ENCODE measurements at regions not wholly inside any gene's neighbourhood (a gene's known extent, or its start where the extent isn't known, plus 50 kb on each side); places are given as distances from the start of the nearest gene placed in this dataset.

- H3K9me3 ChIP-seq = no peaks in the 10 kb centered on the region
- H3K4me1 ChIP-seq = no peaks in the 10 kb centered on the region
- H3K27me3 ChIP-seq = no peaks in the 10 kb centered on the region
- no peaks in the 10 kb centered on the region for H3K36me3 ChIP-seq
- intact Hi-C loops (cut with DNase I; ENCODE audit: low total_unique reads) = no loop called here
- peak overlapping the region; percentile 25 to 53 for H3K27ac ChIP-seq
- no peak for TF ChIP-seq POLR2A (IDR thresholded peaks at IDR 0.05)
- no peak for TF ChIP-seq CTCF (IDR thresholded peaks at IDR 0.05)
- no peak for DNase-seq
- H3K4me3 ChIP-seq = no peak overlapping the region
Observed at GRCh38 chr12:65592416-65592815, 231.9 kb upstream of the HMGA2 start.

GRCh38 chr12:65593239-65593701 lies 231.0 kb upstream of the HMGA2 start:
- TF ChIP-seq POLR2A (IDR thresholded peaks at IDR 0.05) = no peak
- no peak for TF ChIP-seq CTCF (IDR thresholded peaks at IDR 0.05)
- no peaks in the 10 kb centered on the region for H3K4me1 ChIP-seq
- intact Hi-C loops (cut with DNase I; ENCODE audit: low total_unique reads) = no loop called here
- H3K27me3 ChIP-seq = no peaks in the 10 kb centered on the region
- H3K36me3 ChIP-seq = no peaks in the 10 kb centered on the region
- peak overlapping the region; percentile 25 to 53 for H3K27ac ChIP-seq
- no peak overlapping the region for H3K4me3 ChIP-seq
- no peaks in the 10 kb centered on the region for H3K9me3 ChIP-seq
- no peak for DNase-seq

GRCh38 chr12:65594409-65594808 lies 229.9 kb upstream of the HMGA2 start:
- intact Hi-C loops (cut with DNase I; ENCODE audit: low total_unique reads) = no loop called here
- TF ChIP-seq POLR2A (IDR thresholded peaks at IDR 0.05) (no peak), CTCF (IDR thresholded peaks at IDR 0.05) (no peak)
- H3K27ac ChIP-seq = peak overlapping the region in 1 of 2 donors; percentile 53
- no peaks in the 10 kb centered on the region for H3K36me3 ChIP-seq
- H3K4me3 ChIP-seq = no peak overlapping the region
- no peak for DNase-seq
- H3K9me3 ChIP-seq = no peaks in the 10 kb centered on the region
- H3K4me1 ChIP-seq = no peaks in the 10 kb centered on the region
- H3K27me3 ChIP-seq = peaks cover 0 to 3% of the 10 kb centered on the region in 2 donors

- intact Hi-C loops (cut with DNase I; ENCODE audit: low total_unique reads) = no loop called here
- TF ChIP-seq CTCF (IDR thresholded peaks at IDR 0.05) = no peak
- no peak for TF ChIP-seq POLR2A (IDR thresholded peaks at IDR 0.05)
Observed at GRCh38 chr12:65595016-65595560, 229.2 kb upstream of the HMGA2 start.

GRCh38 chr12:65596514-65597091 lies 227.7 kb upstream of the HMGA2 start:
- Histone ChIP-seq H3K36me3 (no peaks in the 10 kb centered on the region), H3K4me1 (no peaks in the 10 kb centered on the region), H3K9me3 (no peaks in the 10 kb centered on the region), H3K27me3 (peaks cover 0 to 11% of the 10 kb centered on the region in 2 donors), H3K4me3 (no peak overlapping the region), H3K27ac (no peak overlapping the region)
- TF ChIP-seq CTCF (IDR thresholded peaks at IDR 0.05) = no peak
- TF ChIP-seq POLR2A (IDR thresholded peaks at IDR 0.05) = no peak
- intact Hi-C loops (cut with DNase I; ENCODE audit: low total_unique reads) = no loop called here
- no peak for DNase-seq

More at GRCh38 chr12:65595016-65595560, 229.2 kb upstream of the HMGA2 start:
- Histone ChIP-seq H3K27ac (peak overlapping the region in 1 of 2 donors; percentile 53), H3K4me3 (no peak overlapping the region), H3K4me1 (no peaks in the 10 kb centered on the region), H3K36me3 (no peaks in the 10 kb centered on the region), H3K27me3 (peaks cover 0 to 10% of the 10 kb centered on the region in 2 donors), H3K9me3 (no peaks in the 10 kb centered on the region)
- DNase-seq = no peak

Data from uterus (tissue), 3 donors.